Nephron progenitor cell (in vitro differentiated cells): ENCODE measurements at regions not wholly inside any gene's neighbourhood (a gene's known extent, or its start where the extent isn't known, plus 50 kb on each side); places are given as distances from the start of the nearest gene placed in this dataset.

Source experiments
- DNase-seq: peaks from one replicate; pipeline ENCODE4 v3.0.0; 2021
- H3K27ac Mint-ChIP-seq: 2 replicates; pipeline ENCODE4 v1.8.0; 2021; ENCODE audit warnings: mild to moderate bottlenecking, moderate library complexity, mixed read lengths
- H3K27me3 Mint-ChIP-seq: 2 replicates; pipeline ENCODE4 v1.8.0; 2021; ENCODE audit warnings: mild to moderate bottlenecking, low read depth, mixed read lengths; ENCODE audit not compliant: poor library complexity
- H3K36me3 Mint-ChIP-seq: 2 replicates; pipeline ENCODE4 v1.8.0; 2021; ENCODE audit warnings: low read depth, mixed read lengths
- H3K4me1 Mint-ChIP-seq: 2 replicates; pipeline ENCODE4 v1.8.0; 2021; ENCODE audit warnings: mixed read lengths
- H3K4me3 Mint-ChIP-seq: 2 replicates; pipeline ENCODE4 v1.8.0; 2021; ENCODE audit warnings: mild to moderate bottlenecking, moderate library complexity, mixed read lengths
- H3K9me3 Mint-ChIP-seq: 2 replicates; pipeline ENCODE4 v1.8.0; 2021; ENCODE audit warnings: mild to moderate bottlenecking, moderate library complexity, mixed read lengths
- TF ChIP-seq, protein P1 (sequence below): fragments of 200-600 bp; sonication (generic); IDR thresholded peaks from 2 replicates; pipeline ENCODE4 v1.5.0; 2021; ENCODE audit warnings: antibody characterized with exemption

- Mint-ChIP-seq H3K4me1 (peaks cover 7% of the 10 kb centered on the region), H3K27me3 (peaks cover 21% of the 10 kb centered on the region), H3K9me3 (no peaks in the 10 kb centered on the region), H3K27ac (no peak overlapping the region), H3K4me3 (no peak overlapping the region), H3K36me3 (no peaks in the 10 kb centered on the region)
- TF ChIP-seq, protein P1, sequence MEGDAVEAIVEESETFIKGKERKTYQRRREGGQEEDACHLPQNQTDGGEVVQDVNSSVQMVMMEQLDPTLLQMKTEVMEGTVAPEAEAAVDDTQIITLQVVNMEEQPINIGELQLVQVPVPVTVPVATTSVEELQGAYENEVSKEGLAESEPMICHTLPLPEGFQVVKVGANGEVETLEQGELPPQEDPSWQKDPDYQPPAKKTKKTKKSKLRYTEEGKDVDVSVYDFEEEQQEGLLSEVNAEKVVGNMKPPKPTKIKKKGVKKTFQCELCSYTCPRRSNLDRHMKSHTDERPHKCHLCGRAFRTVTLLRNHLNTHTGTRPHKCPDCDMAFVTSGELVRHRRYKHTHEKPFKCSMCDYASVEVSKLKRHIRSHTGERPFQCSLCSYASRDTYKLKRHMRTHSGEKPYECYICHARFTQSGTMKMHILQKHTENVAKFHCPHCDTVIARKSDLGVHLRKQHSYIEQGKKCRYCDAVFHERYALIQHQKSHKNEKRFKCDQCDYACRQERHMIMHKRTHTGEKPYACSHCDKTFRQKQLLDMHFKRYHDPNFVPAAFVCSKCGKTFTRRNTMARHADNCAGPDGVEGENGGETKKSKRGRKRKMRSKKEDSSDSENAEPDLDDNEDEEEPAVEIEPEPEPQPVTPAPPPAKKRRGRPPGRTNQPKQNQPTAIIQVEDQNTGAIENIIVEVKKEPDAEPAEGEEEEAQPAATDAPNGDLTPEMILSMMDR = no peak
- no peak for DNase-seq
Observed at GRCh38 chr3:127476936-127477335, 113.6 kb downstream of the TPRA1 start.

DNA sequence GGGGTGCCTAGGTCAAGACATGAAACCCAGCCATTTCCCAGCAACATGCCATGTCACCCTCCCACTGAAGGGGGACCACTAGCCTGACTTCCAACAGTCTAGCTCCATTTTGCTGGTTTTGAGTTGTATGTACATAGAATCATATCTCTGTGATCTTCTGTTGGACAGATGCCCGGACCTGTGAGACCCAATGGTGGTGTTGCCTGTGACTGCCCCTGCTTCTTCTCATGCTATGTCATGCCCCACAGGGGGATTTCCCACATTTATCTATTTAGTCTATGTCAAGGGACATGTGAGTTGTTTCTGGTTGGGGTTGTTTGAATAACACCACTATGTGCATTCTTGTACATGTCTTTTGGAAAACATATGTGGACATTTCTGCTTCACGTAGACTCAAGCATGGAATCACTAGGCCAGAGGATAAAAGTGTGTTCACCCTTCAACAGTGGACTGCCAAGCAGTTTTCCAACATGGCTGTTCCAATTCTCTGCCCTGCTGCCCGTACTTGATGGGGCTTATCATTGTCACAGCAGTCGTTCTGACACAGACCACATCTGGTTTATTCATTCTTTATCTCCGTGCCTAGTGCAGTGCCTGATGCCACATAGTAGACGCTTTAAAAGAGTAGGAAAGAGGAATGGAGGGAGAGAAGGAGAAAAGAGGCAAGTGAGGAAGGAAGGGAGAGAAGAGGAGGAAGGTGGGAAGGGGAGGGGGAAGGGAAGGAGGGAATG is 114.4 kb downstream of the TPRA1 start:
- Mint-ChIP-seq H3K4me1 (peaks cover 7% of the 10 kb centered on the region), H3K36me3 (no peaks in the 10 kb centered on the region), H3K27ac (no peak overlapping the region), H3K4me3 (no peak overlapping the region), H3K9me3 (no peaks in the 10 kb centered on the region), H3K27me3 (peaks cover 18% of the 10 kb centered on the region)
- no peak for DNase-seq
- TF ChIP-seq, protein P1 = no peak

DNA sequence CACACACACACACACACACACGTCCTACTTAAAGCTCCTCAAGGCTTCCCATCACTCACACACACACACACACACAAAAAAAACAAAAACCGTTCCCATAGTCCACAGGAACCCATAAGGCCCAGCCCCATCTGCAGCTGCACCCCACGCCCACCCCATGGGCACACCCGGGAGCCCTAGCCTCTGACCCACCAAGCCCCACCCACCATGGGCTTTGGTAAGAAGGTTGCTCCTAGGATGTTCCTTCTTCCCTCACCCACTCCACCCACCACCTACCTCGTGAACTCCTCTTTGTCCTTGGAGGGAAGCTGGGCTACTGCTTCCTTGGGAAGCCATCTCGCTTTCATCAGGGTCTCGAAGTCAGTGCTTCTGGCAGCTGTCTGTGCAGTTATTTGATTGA is 115.1 kb downstream of the TPRA1 start:
- Mint-ChIP-seq H3K9me3 (no peaks in the 10 kb centered on the region), H3K4me3 (no peak overlapping the region), H3K27ac (no peak overlapping the region), H3K4me1 (peaks cover 7% of the 10 kb centered on the region), H3K36me3 (no peaks in the 10 kb centered on the region), H3K27me3 (peaks cover 18% of the 10 kb centered on the region)
- TF ChIP-seq, protein P1 = no peak
- DNase-seq = no peak

DNA sequence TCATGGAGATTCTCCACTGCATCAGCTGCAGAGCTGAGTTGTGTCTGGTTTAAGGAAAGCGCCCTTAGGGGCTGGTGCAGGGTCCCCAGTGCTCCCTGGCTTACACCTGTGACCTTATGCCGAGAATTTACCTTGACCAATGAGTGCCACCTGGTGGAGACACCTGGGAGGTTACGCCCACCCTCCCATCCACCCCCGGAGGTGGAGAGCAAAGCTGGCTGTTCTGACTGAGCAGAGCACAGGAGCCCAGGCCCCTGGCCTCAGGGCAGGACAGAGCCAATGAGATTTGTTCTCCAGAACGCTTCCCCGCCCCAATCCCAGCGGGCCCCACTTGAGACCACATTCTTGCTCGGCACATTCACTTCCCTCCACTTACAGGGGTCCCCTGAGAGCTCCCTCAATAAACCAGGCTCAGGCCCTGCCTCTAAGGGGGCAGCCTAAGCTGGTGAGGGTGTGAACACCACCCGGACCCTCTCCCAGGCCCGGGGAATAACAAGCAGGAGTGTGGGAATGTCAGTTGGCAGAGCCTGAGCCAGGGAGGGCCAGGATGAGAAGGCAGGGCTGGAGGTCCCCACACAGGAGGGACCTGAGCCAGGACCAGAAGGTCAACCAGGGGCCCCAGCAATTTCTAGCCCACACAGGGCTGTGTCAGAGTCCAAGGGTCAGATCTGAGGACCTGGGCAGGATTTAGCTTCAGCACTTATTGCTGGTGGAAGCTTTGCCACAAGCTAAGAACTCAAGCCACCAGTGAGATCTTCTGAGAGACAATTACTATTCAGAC is 117.1 kb downstream of the TPRA1 start:
- H3K4me1 Mint-ChIP-seq = no peaks in the 10 kb centered on the region
- TF ChIP-seq, protein P1 = peak; percentile 40
- no peaks in the 10 kb centered on the region for H3K9me3 Mint-ChIP-seq
- no peak overlapping the region for H3K27ac Mint-ChIP-seq
- DNase-seq = peak; percentile 47
- no peak overlapping the region for H3K4me3 Mint-ChIP-seq
- H3K36me3 Mint-ChIP-seq = no peaks in the 10 kb centered on the region
- H3K27me3 Mint-ChIP-seq = peaks cover 18% of the 10 kb centered on the region

DNA sequence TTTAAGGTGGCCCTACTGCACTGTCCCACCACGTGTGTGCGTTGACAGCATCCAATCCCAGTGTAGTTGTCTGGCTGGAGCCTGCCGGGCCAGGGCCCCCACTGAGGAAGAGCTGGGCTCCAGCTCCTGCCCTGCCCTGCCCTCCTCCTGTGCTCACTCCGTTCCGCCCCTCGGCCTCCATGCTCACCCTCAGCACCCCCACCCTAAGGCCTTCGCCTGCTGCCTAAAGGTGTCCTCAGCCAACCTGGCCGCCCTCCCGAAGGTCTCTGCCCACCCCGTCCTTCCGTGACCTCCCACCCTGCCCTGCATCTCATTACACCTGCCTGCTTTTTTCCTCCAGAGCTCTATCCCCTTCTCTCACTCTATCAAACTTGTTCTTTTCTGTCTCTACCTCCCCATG is 118.0 kb downstream of the TPRA1 start:
- no peak for DNase-seq
- no peak overlapping the region for H3K27ac Mint-ChIP-seq
- H3K4me1 Mint-ChIP-seq = peaks cover under 1% of the 10 kb centered on the region
- H3K36me3 Mint-ChIP-seq = no peaks in the 10 kb centered on the region
- H3K27me3 Mint-ChIP-seq = peaks cover 19% of the 10 kb centered on the region
- TF ChIP-seq, protein P1 = no peak
- no peaks in the 10 kb centered on the region for H3K9me3 Mint-ChIP-seq
- no peak overlapping the region for H3K4me3 Mint-ChIP-seq
